GM23338 (cell line): ENCODE measurements at regions not wholly inside any gene's neighbourhood (a gene's known extent, or its start where the extent isn't known, plus 50 kb on each side); places are given as distances from the start of the nearest gene placed in this dataset.

ENCODE experiments used
- ATAC-seq: fragments of 200-7000 bp; cut with Tn5 transposase; 3 replicates; pipeline ENCODE4 v1.9.1; 2020
- DNase-seq: peaks from one replicate; pipeline ENCODE4 v3.0.0-alpha.2; 2015; ENCODE audit warnings: low spot score
- H2AFZ ChIP-seq: fragments of 200-600 bp; sonication (generic); 2 replicates; pipeline ENCODE4 v1.8.0; 2016; ENCODE audit warnings: antibody characterized with exemption, mild to moderate bottlenecking, moderate library complexity
- H3F3A ChIP-seq: fragments of 200-600 bp; sonication (generic); replicated peaks from 2 replicates; pipeline ENCODE4 v1.8.0; 2017; ENCODE audit warnings: antibody characterized with exemption, mixed run types, low read depth
- H3K27ac ChIP-seq: fragments of 200-600 bp; sonication (generic); 2 replicates; pipeline ENCODE4 v1.6.1; 2016; ENCODE audit warnings: low read depth
- H3K27me3 ChIP-seq: fragments of 200-600 bp; sonication (generic); 2 replicates; pipeline ENCODE4 v1.8.0; 2016; ENCODE audit warnings: mild to moderate bottlenecking, mixed run types, moderate library complexity; ENCODE audit not compliant: insufficient read depth
- H3K36me3 ChIP-seq: fragments of 200-600 bp; sonication (generic); 2 replicates; pipeline ENCODE4 v1.8.0; 2016; ENCODE audit warnings: mild to moderate bottlenecking; ENCODE audit not compliant: insufficient read depth
- H3K4me1 ChIP-seq: fragments of 200-600 bp; sonication (generic); 2 replicates; pipeline ENCODE4 v1.8.0; 2016; ENCODE audit warnings: mild to moderate bottlenecking, moderate library complexity; ENCODE audit not compliant: insufficient read depth
- H3K4me2 ChIP-seq: fragments of 200-600 bp; sonication (generic); 2 replicates; pipeline ENCODE4 v1.7.1; 2017; ENCODE audit warnings: mixed run types
- H3K4me3 ChIP-seq: fragments of 200-600 bp; sonication (generic); 2 replicates; pipeline ENCODE4 v1.6.1; 2016; ENCODE audit warnings: mixed run types
- H3K79me2 ChIP-seq: fragments of 200-600 bp; sonication (generic); replicated peaks from 2 replicates; pipeline ENCODE4 v1.8.0; 2017; ENCODE audit warnings: mild to moderate bottlenecking; ENCODE audit not compliant: insufficient read depth
- H3K9me2 ChIP-seq: fragments of 200-600 bp; sonication (generic); 2 replicates; pipeline ENCODE4 v1.8.0; 2017; ENCODE audit not compliant: insufficient read depth
- H4K20me1 ChIP-seq: fragments of 200-600 bp; sonication (generic); replicated peaks from 2 replicates; pipeline ENCODE4 v1.8.0; 2017; ENCODE audit warnings: mild to moderate bottlenecking; ENCODE audit not compliant: insufficient read depth
- H3K27ac Mint-ChIP-seq: 2 replicates; pipeline ENCODE4 v1.8.0; 2020; ENCODE audit warnings: inconsistent platforms, mild to moderate bottlenecking, moderate library complexity, mixed read lengths
- H3K27me3 Mint-ChIP-seq: 3 replicates; pipeline ENCODE4 v1.8.0; 2022; ENCODE audit warnings: low read depth, mild to moderate bottlenecking, moderate library complexity, mixed read lengths, inconsistent platforms; ENCODE audit not compliant: insufficient read depth, poor library complexity
- H3K36me3 Mint-ChIP-seq: 3 replicates; pipeline ENCODE4 v1.8.0; 2021; ENCODE audit warnings: low read depth, mild to moderate bottlenecking, inconsistent platforms, moderate library complexity, mixed read lengths
- H3K4me1 Mint-ChIP-seq: 3 replicates; pipeline ENCODE4 v1.8.0; 2020; ENCODE audit warnings: mild to moderate bottlenecking, inconsistent platforms, mixed read lengths
- H3K4me3 Mint-ChIP-seq: 3 replicates; pipeline ENCODE4 v1.8.0; 2021; ENCODE audit warnings: moderate library complexity, mild to moderate bottlenecking, inconsistent platforms, mixed read lengths
- H3K9me3 Mint-ChIP-seq: 3 replicates; pipeline ENCODE4 v1.8.0; 2020; ENCODE audit warnings: moderate library complexity, mild to moderate bottlenecking, inconsistent platforms, mixed read lengths
- CREB1 ChIP-seq: fragments of 250-450 bp; sonication (Bioruptor Pico); IDR thresholded peaks from 2 replicates; pipeline ENCODE4 v1.5.0; 2020; ENCODE audit warnings: low read depth, mild to moderate bottlenecking, moderate library complexity
- CTCF ChIP-seq, 2 experiments: fragments of 200-600 bp in 1 of 2; sonication (generic) in 1 of 2; conservative IDR thresholded peaks; 2 replicates each; pipeline versions ENCODE4 v1.5.1 to v1.6.1; 2016 to 2017; ENCODE audit warnings: antibody characterized with exemption in 2 of 2, low read depth in 2 of 2, mild to moderate bottlenecking in 2 of 2, moderate library complexity in 1 of 2
- EZH2 ChIP-seq: fragments of 200-600 bp; sonication (generic); IDR thresholded peaks from one replicate; pipeline ENCODE4 v1.8.0; 2017; ENCODE audit warnings: antibody characterized with exemption, mild to moderate bottlenecking, low read depth; ENCODE audit not compliant: unreplicated experiment
- EZH2phosphoT487 ChIP-seq: fragments of 200-600 bp; sonication (generic); IDR thresholded peaks from one replicate; pipeline ENCODE4 v1.8.1; 2018; ENCODE audit warnings: antibody characterized with exemption; ENCODE audit not compliant: unreplicated experiment
- NANOG ChIP-seq: IDR thresholded peaks from 2 replicates; pipeline ENCODE4 v1.6.1; 2016; ENCODE audit warnings: antibody characterized with exemption, borderline replicate concordance
- POLR2AphosphoS5 ChIP-seq: IDR thresholded peaks from 2 replicates; pipeline ENCODE4 v1.6.1; 2016; ENCODE audit warnings: antibody characterized with exemption, low read depth
- REST ChIP-seq: IDR thresholded peaks from one replicate; pipeline ENCODE4 v1.6.1; 2018; ENCODE audit warnings: antibody characterized with exemption; ENCODE audit not compliant: unreplicated experiment
- STAT1 ChIP-seq: IDR thresholded peaks from one replicate; pipeline ENCODE4 v1.6.1; 2016; ENCODE audit warnings: antibody characterized with exemption; ENCODE audit not compliant: unreplicated experiment
- ZNF114 ChIP-seq: fragments of 250-450 bp; sonication (Bioruptor Pico); IDR thresholded peaks from 2 replicates; pipeline ENCODE4 v1.5.0; 2020; ENCODE audit warnings: mild to moderate bottlenecking, moderate library complexity
- ZNF462 ChIP-seq: fragments of 250-450 bp; sonication (Bioruptor Pico); IDR thresholded peaks from 2 replicates; pipeline ENCODE4 v1.5.0; 2020; ENCODE audit warnings: mild to moderate bottlenecking, moderate library complexity

- H3K4me3 Mint-ChIP-seq = no peak overlapping the region
- DNase-seq (no peak), ATAC-seq (no peak)
- Histone ChIP-seq H4K20me1 (no peaks in the 10 kb centered on the region), H3K27ac (no peak overlapping the region), H3K4me3 (no peak overlapping the region), H3K36me3 (no peaks in the 10 kb centered on the region), H2AFZ (no peak overlapping the region), H3K4me1 (no peaks in the 10 kb centered on the region), H3F3A (no peaks in the 10 kb centered on the region), H3K79me2 (no peaks in the 10 kb centered on the region), H3K9me2 (0 out of 2 replicates have a peak, but pooled peaks cover 2% of the 10 kb centered on the region), H3K27me3 (no peaks in the 10 kb centered on the region), H3K4me2 (no peak overlapping the region)
- peaks cover 6% of the 10 kb centered on the region for H3K4me1 Mint-ChIP-seq
- no peak overlapping the region for H3K27ac Mint-ChIP-seq
- no peaks in the 10 kb centered on the region for H3K9me3 Mint-ChIP-seq
- H3K27me3 Mint-ChIP-seq = no peaks in the 10 kb centered on the region
- no peak for TF ChIP-seq EZH2
- no peak for TF ChIP-seq NANOG
- no peak for TF ChIP-seq CTCF (conservative IDR thresholded peaks at IDR 0.05; ENCODE audit: low read depth in 2 of 2)
- no peak for TF ChIP-seq STAT1
- no peak for TF ChIP-seq ZNF462 (CRISPR knock-in tag)
- no peak for TF ChIP-seq EZH2phosphoT487
- TF ChIP-seq ZNF114 (CRISPR knock-in tag) = no peak
- TF ChIP-seq CREB1 = no peak
- no peak for TF ChIP-seq POLR2AphosphoS5
- TF ChIP-seq REST = no peak
- H3K36me3 Mint-ChIP-seq = no peaks in the 10 kb centered on the region
These were observed 205.0 kb upstream of the NFIA start for GRCh38 chr1:60877376-60877775.
